Neural cell (in vitro differentiated cells): ENCODE measurements at regions not wholly inside any gene's neighbourhood (a gene's known extent, or its start where the extent isn't known, plus 50 kb on each side); places are given as distances from the start of the nearest gene placed in this dataset.

ENCODE experiments used
- H2AFZ ChIP-seq: fragments of 200-600, 300-800 bp; sonication (generic), shearing (Covaris generic); 2 replicates; pipeline ENCODE4 v1.6.0; 2014; ENCODE audit warnings: low read depth, mild to moderate bottlenecking, antibody characterized with exemption, low read length, moderate library complexity
- H3F3A ChIP-seq: fragments of 200-600 bp; shearing (Covaris generic); 2 replicates; pipeline ENCODE4 v1.6.1; 2016; ENCODE audit warnings: mild to moderate bottlenecking, moderate library complexity, mixed read lengths, antibody characterized with exemption, low read length; ENCODE audit not compliant: insufficient read depth, poor library complexity, severe bottlenecking
- H3K27ac ChIP-seq: fragments of 200-600, 300-800 bp; sonication (generic), shearing (Covaris generic); 2 replicates; pipeline ENCODE4 v1.5.1; 2014; ENCODE audit warnings: mild to moderate bottlenecking, low read length, moderate library complexity
- H3K27me3 ChIP-seq: fragments of 300-800, 200-600 bp; sonication (generic), shearing (Covaris generic); 2 replicates; pipeline ENCODE4 v1.6.0; 2014; ENCODE audit warnings: mild to moderate bottlenecking, low read depth, low read length, moderate library complexity; ENCODE audit not compliant: insufficient read depth
- H3K36me3 ChIP-seq: fragments of 300-800, 200-600 bp; sonication (generic), shearing (Covaris generic); 2 replicates; pipeline ENCODE4 v1.5.1; 2014; ENCODE audit warnings: mild to moderate bottlenecking, antibody characterized with exemption, low read length, moderate library complexity; ENCODE audit not compliant: insufficient read depth
- H3K4me2 ChIP-seq: fragments of 300-800, 200-600 bp; sonication (generic), shearing (Covaris generic); 2 replicates; pipeline ENCODE4 v1.6.0; 2014; ENCODE audit warnings: mild to moderate bottlenecking, low read length
- H3K4me3 ChIP-seq: fragments of 300-800, 200-600 bp; sonication (generic), shearing (Covaris generic); 2 replicates; pipeline ENCODE4 v1.5.1; 2014; ENCODE audit warnings: mild to moderate bottlenecking, low read length, moderate library complexity
- H3K79me2 ChIP-seq: fragments of 200-600 bp; shearing (Covaris generic); replicated peaks from 2 replicates; pipeline ENCODE4 v1.6.0; 2014; ENCODE audit warnings: mild to moderate bottlenecking, low read length, moderate library complexity; ENCODE audit not compliant: insufficient read depth
- H3K9ac ChIP-seq: fragments of 300-800, 200-600 bp; sonication (generic), shearing (Covaris generic); 2 replicates; pipeline ENCODE4 v1.6.1; 2016; ENCODE audit warnings: mild to moderate bottlenecking, low read length, mixed read lengths
- H3K9me2 ChIP-seq: fragments of 200-600 bp; shearing (Covaris generic); 2 replicates; pipeline ENCODE4 v1.6.1; 2016; ENCODE audit warnings: mild to moderate bottlenecking, low read length, mixed read lengths; ENCODE audit not compliant: insufficient read depth
- H3K9me3 ChIP-seq: fragments of 200-600, 300-800 bp; sonication (generic), shearing (Covaris generic); 2 replicates; pipeline ENCODE4 v1.6.1; 2016; ENCODE audit warnings: mild to moderate bottlenecking, mixed run types, low read length, moderate library complexity, mixed read lengths
- H4K20me1 ChIP-seq: fragments of 200-600 bp; shearing (Covaris generic); 2 replicates; pipeline ENCODE4 v1.6.1; 2016; ENCODE audit warnings: mild to moderate bottlenecking, mixed run types; ENCODE audit not compliant: insufficient read depth
- EP300 ChIP-seq: fragments of 450-650 bp; conservative IDR thresholded peaks from 2 replicates; pipeline ENCODE4 v1.6.1; 2014; ENCODE audit warnings: antibody characterized with exemption, mild to moderate bottlenecking, moderate library complexity; ENCODE audit not compliant: poor library complexity, severe bottlenecking
- EZH2 ChIP-seq: fragments of 200-600, 300-800 bp; shearing (Covaris generic), sonication (generic); IDR thresholded peaks from 2 replicates; pipeline ENCODE4 v1.6.1; 2014; ENCODE audit warnings: antibody characterized with exemption, low read length, borderline replicate concordance, mild to moderate bottlenecking; ENCODE audit not compliant: insufficient read depth, poor library complexity, severe bottlenecking
- MXI1 ChIP-seq: fragments of 450-650 bp; conservative IDR thresholded peaks from 2 replicates; pipeline ENCODE4 v1.6.1; 2014; ENCODE audit warnings: antibody characterized with exemption, mild to moderate bottlenecking; ENCODE audit not compliant: poor library complexity, severe bottlenecking
- POLR2AphosphoS5 ChIP-seq: IDR thresholded peaks from 2 replicates; pipeline ENCODE4 v1.6.1; 2012
- RAD21 ChIP-seq: fragments of 450-650 bp; conservative IDR thresholded peaks from 2 replicates; pipeline ENCODE4 v1.6.1; 2014; ENCODE audit warnings: antibody characterized with exemption, mild to moderate bottlenecking, moderate library complexity
- SMC3 ChIP-seq: fragments of 450-650 bp; conservative IDR thresholded peaks from 2 replicates; pipeline ENCODE4 v1.6.1; 2014; ENCODE audit warnings: antibody characterized with exemption, mild to moderate bottlenecking, moderate library complexity; ENCODE audit not compliant: poor library complexity
- TAF1 ChIP-seq: IDR thresholded peaks from 2 replicates; pipeline ENCODE4 v1.6.1; 2012; ENCODE audit warnings: low read depth
- TF ChIP-seq, protein P1 (sequence below): fragments of 450-650 bp; IDR thresholded peaks from 2 replicates; pipeline ENCODE4 v1.5.1; 2014; ENCODE audit warnings: antibody characterized with exemption, mild to moderate bottlenecking, moderate library complexity; ENCODE audit not compliant: poor library complexity, severe bottlenecking
- TF ChIP-seq, protein P2 (sequence below): IDR thresholded peaks from 2 replicates; pipeline ENCODE4 v1.6.1; 2012; ENCODE audit warnings: borderline replicate concordance

DNA sequence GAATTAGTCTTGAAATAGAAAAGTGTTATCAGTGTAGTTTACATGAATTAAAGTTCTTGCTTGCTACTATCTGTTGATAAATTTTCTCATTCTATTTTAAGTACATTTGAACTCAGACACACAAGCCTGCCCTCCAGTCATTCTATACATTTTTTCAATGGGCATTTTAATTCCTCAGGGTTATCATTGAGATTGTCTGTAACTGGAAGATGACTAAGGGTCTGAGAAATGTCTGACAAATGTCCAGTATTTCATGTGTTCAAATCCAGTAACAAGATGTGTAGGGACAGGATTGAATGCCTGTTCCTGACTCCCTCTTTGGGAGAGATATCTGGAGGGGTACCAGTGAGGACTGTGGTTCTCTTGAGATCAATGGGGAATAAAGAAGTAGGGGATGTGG lies 223.9 kb upstream of the ADAMTSL1 start:
- no peaks in the 10 kb centered on the region for H3F3A ChIP-seq
- TF ChIP-seq, protein P1, sequence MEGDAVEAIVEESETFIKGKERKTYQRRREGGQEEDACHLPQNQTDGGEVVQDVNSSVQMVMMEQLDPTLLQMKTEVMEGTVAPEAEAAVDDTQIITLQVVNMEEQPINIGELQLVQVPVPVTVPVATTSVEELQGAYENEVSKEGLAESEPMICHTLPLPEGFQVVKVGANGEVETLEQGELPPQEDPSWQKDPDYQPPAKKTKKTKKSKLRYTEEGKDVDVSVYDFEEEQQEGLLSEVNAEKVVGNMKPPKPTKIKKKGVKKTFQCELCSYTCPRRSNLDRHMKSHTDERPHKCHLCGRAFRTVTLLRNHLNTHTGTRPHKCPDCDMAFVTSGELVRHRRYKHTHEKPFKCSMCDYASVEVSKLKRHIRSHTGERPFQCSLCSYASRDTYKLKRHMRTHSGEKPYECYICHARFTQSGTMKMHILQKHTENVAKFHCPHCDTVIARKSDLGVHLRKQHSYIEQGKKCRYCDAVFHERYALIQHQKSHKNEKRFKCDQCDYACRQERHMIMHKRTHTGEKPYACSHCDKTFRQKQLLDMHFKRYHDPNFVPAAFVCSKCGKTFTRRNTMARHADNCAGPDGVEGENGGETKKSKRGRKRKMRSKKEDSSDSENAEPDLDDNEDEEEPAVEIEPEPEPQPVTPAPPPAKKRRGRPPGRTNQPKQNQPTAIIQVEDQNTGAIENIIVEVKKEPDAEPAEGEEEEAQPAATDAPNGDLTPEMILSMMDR: no peak
- TF ChIP-seq MXI1 (no peak), RAD21 (no peak), TAF1 (no peak), EZH2 (no peak), SMC3 (no peak), EP300 (no peak), POLR2AphosphoS5 (no peak)
- TF ChIP-seq, protein P2, sequence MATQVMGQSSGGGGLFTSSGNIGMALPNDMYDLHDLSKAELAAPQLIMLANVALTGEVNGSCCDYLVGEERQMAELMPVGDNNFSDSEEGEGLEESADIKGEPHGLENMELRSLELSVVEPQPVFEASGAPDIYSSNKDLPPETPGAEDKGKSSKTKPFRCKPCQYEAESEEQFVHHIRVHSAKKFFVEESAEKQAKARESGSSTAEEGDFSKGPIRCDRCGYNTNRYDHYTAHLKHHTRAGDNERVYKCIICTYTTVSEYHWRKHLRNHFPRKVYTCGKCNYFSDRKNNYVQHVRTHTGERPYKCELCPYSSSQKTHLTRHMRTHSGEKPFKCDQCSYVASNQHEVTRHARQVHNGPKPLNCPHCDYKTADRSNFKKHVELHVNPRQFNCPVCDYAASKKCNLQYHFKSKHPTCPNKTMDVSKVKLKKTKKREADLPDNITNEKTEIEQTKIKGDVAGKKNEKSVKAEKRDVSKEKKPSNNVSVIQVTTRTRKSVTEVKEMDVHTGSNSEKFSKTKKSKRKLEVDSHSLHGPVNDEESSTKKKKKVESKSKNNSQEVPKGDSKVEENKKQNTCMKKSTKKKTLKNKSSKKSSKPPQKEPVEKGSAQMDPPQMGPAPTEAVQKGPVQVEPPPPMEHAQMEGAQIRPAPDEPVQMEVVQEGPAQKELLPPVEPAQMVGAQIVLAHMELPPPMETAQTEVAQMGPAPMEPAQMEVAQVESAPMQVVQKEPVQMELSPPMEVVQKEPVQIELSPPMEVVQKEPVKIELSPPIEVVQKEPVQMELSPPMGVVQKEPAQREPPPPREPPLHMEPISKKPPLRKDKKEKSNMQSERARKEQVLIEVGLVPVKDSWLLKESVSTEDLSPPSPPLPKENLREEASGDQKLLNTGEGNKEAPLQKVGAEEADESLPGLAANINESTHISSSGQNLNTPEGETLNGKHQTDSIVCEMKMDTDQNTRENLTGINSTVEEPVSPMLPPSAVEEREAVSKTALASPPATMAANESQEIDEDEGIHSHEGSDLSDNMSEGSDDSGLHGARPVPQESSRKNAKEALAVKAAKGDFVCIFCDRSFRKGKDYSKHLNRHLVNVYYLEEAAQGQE: no peak
- no peak overlapping the region for H3K4me2 ChIP-seq
- H3K27me3 ChIP-seq: no peaks in the 10 kb centered on the region
- no peaks in the 10 kb centered on the region for H3K36me3 ChIP-seq
- H4K20me1 ChIP-seq: no peaks in the 10 kb centered on the region
- no peaks in the 10 kb centered on the region for H3K9me2 ChIP-seq
- H2AFZ ChIP-seq: no peak overlapping the region
- no peak overlapping the region for H3K4me3 ChIP-seq
- H3K27ac ChIP-seq: no peak overlapping the region
- H3K79me2 ChIP-seq: no peaks in the 10 kb centered on the region
- no peak overlapping the region for H3K9ac ChIP-seq
- H3K9me3 ChIP-seq: no peaks in the 10 kb centered on the region

DNA sequence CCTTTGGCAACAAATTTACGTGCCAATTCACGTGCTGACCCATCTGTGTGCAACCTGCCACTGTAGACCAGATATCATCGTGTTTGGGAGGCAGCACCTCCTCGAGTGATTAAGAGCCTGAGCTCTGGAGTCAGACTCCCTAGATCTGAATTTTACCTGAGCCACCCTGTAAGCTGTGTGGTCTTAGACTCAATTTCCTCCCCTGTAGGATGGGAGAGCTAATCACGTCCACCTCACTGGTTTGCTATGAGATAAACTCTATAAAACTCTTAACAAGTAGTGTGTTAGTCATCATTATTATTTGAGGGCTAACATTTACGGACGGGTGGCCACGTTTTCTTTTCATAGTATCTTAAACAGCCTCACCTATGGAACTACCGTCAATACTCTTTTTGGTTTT lies 220.0 kb upstream of the ADAMTSL1 start:
- no peaks in the 10 kb centered on the region for H4K20me1 ChIP-seq
- H3K36me3 ChIP-seq: no peaks in the 10 kb centered on the region
- H3K9me3 ChIP-seq: no peaks in the 10 kb centered on the region
- H2AFZ ChIP-seq: no peak overlapping the region
- no peak overlapping the region for H3K27ac ChIP-seq
- no peaks in the 10 kb centered on the region for H3K79me2 ChIP-seq
- H3K9ac ChIP-seq: no peak overlapping the region
- no peak overlapping the region for H3K4me2 ChIP-seq
- H3K4me3 ChIP-seq: no peak overlapping the region
- no peak for TF ChIP-seq EZH2
- no peaks in the 10 kb centered on the region for H3F3A ChIP-seq
- H3K27me3 ChIP-seq: no peaks in the 10 kb centered on the region
- no peaks in the 10 kb centered on the region for H3K9me2 ChIP-seq

DNA sequence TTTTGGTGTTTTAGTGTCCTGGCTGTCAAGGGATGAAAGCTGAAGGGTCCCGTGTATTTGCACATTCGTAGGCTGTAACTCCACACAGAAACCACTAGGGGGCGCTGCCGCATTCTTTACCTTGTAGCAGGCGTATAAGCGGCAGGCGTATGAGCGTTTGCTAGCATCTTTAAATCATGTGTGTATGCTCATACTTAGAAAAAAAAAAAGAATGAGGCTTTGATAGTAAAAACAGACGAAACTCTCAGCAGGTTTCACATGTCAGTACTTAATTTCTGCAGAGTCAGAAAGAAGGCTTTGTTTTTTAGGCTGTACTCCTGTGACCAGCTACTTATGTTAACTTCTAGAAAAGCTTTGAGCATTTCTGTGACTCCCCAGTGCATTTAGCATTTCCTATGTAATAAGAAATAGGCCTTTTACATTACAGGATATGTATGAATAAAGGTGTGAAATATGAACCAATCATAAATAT lies 218.8 kb upstream of the ADAMTSL1 start:
- no peak overlapping the region for H3K4me3 ChIP-seq
- TF ChIP-seq EZH2 (no peak), RAD21 (peak; percentile 94), EP300 (no peak), SMC3 (peak; percentile 94), TAF1 (no peak), POLR2AphosphoS5 (no peak), MXI1 (no peak)
- TF ChIP-seq, protein P2: no peak
- TF ChIP-seq, protein P1: peak; percentile 94
- H3K36me3 ChIP-seq: no peaks in the 10 kb centered on the region
- no peaks in the 10 kb centered on the region for H3K79me2 ChIP-seq
- H3K9me3 ChIP-seq: no peaks in the 10 kb centered on the region
- no peaks in the 10 kb centered on the region for H3K27me3 ChIP-seq
- no peak overlapping the region for H3K9ac ChIP-seq
- no peaks in the 10 kb centered on the region for H3F3A ChIP-seq
- H3K27ac ChIP-seq: no peak overlapping the region
- H3K4me2 ChIP-seq: no peak overlapping the region
- no peak overlapping the region for H2AFZ ChIP-seq
- H4K20me1 ChIP-seq: no peaks in the 10 kb centered on the region
- H3K9me2 ChIP-seq: no peaks in the 10 kb centered on the region
